HCT116 (cell line): ENCODE measurements at regions not wholly inside any gene's neighbourhood (a gene's known extent, or its start where the extent isn't known, plus 50 kb on each side); places are given as distances from the start of the nearest gene placed in this dataset.

Source experiments
- ATAC-seq: fragments of 200-7000 bp; cut with Tn5 transposase; 2 replicates; pipeline ENCODE4 v1.9.1; 2020; ENCODE audit warnings: mild to moderate bottlenecking, moderate library complexity
- BruUV-seq: library from RNA; stranded (reverse); fragments of 400-500 nt; replicated peaks from 2 replicates; lab custom pipeline; 2021; lab: Mats Ljungman, UMichigan
- CTCF ChIA-PET: fragments of 300-600 bp; sonication (Branson Sonifier 250); formaldehyde crosslinking; loops from one replicate; lab custom pipeline; 2021; ENCODE audit warnings: antibody characterized with exemption; lab: Charles Lee
- POLR2A ChIA-PET: fragments of 300-600, 350-600 bp; sonication (Branson Sonifier 250); formaldehyde crosslinking; loops from one replicate; lab custom pipeline; 2021; ENCODE audit warnings: antibody characterized with exemption; lab: Charles Lee
- RAD21 ChIA-PET, 2 experiments: fragments of 300-600 bp; sonication (Branson Sonifier 250); formaldehyde crosslinking; loops; one replicate each; lab custom pipeline; 2023; ENCODE audit warnings: low total read pairs in 2 of 2; ENCODE audit not compliant: uncharacterized antibody in 2 of 2, unreplicated experiment in 2 of 2, low non-redundant PET in 1 of 2; lab: Charles Lee
- DNase-seq: peaks from one replicate; pipeline ENCODE4 v3.0.0-alpha.2; 2010; ENCODE audit warnings: low read depth, low spot score
- H2AFZ ChIP-seq: fragments of 200-600 bp; shearing (Covaris generic), sonication (generic); 2 replicates; pipeline ENCODE4 v1.6.1; 2017; ENCODE audit warnings: low read depth, mixed run types, mixed read lengths, antibody characterized with exemption, low read length; ENCODE audit not compliant: poor library complexity, severe bottlenecking
- H3K27ac ChIP-seq: 2 replicates; pipeline ENCODE4 v1.5.1; 2012; ENCODE audit warnings: low read depth, low read length
- H3K27me3 ChIP-seq: fragments of 200-600 bp; sonication (generic); 2 replicates; pipeline ENCODE4 v1.6.1; 2016; ENCODE audit warnings: mixed run types, low read length, mixed read lengths; ENCODE audit not compliant: insufficient read depth
- H3K36me3 ChIP-seq, 2 experiments: fragments of 200-500 bp in 1 of 2; fragments of 200-600 bp in 1 of 2; sonication (Bioruptor generic) in 1 of 2; sonication (generic) in 1 of 2; 2 replicates each; pipeline versions ENCODE4 v1.5.1 to v1.6.1; 2014 to 2016; ENCODE audit warnings: low read length in 2 of 2, inconsistent platforms in 1 of 2, mixed read lengths in 1 of 2, mixed run types in 1 of 2; ENCODE audit not compliant: insufficient read depth in 2 of 2, control insufficient read depth in 1 of 2
- H3K4me1 ChIP-seq, 2 experiments: fragments of 200-600 bp in 1 of 2; sonication (generic) in 1 of 2; 2 replicates each; pipeline versions ENCODE4 v1.5.1 to v1.6.1; 2012 to 2017; ENCODE audit warnings: low read length in 2 of 2, inconsistent platforms in 1 of 2, mild to moderate bottlenecking in 1 of 2, mixed read lengths in 1 of 2, mixed run types in 1 of 2, moderate library complexity in 1 of 2; ENCODE audit not compliant: insufficient read depth in 2 of 2, control insufficient read depth in 1 of 2
- H3K4me2 ChIP-seq: fragments of 200-600 bp; sonication (generic); 2 replicates; pipeline ENCODE4 v1.6.1; 2017; ENCODE audit warnings: mixed run types, low read length, mixed read lengths
- H3K4me3 ChIP-seq, 2 experiments: fragments of 200-600 bp in 1 of 2; sonication (generic) in 1 of 2; replicated peaks in 1 of 2; 2 replicates each; pipeline ENCODE4 v1.5.1; 2011 to 2016; ENCODE audit warnings: low read length in 2 of 2, control low read depth in 1 of 2, low read depth in 1 of 2, mild to moderate bottlenecking in 1 of 2, mixed read lengths in 1 of 2, mixed run types in 1 of 2
- H3K79me2 ChIP-seq: fragments of 200-600 bp; sonication (generic); 2 replicates; pipeline ENCODE4 v1.6.1; 2017; ENCODE audit warnings: mild to moderate bottlenecking, mixed run types, low read length, moderate library complexity, mixed read lengths; ENCODE audit not compliant: insufficient read depth
- H3K9ac ChIP-seq: fragments of 200-600 bp; sonication (generic); 2 replicates; pipeline ENCODE4 v1.6.1; 2016; ENCODE audit warnings: low read length, mixed read lengths
- H3K9me2 ChIP-seq: fragments of 200-600 bp; sonication (generic), shearing (Covaris generic); 2 replicates; pipeline ENCODE4 v1.6.1; 2017; ENCODE audit warnings: mixed run types, mild to moderate bottlenecking, moderate library complexity; ENCODE audit not compliant: insufficient read depth
- H3K9me3 ChIP-seq, 2 experiments: fragments of 200-500 bp in 1 of 2; fragments of 200-600 bp in 1 of 2; sonication (Bioruptor generic) in 1 of 2; sonication (generic) in 1 of 2; 2 replicates each; pipeline ENCODE4 v1.6.1; 2014 to 2017; ENCODE audit warnings: low read length in 2 of 2, mixed read lengths in 2 of 2, inconsistent platforms in 1 of 2, low read depth in 1 of 2, mild to moderate bottlenecking in 1 of 2, mixed run types in 1 of 2, moderate library complexity in 1 of 2; ENCODE audit not compliant: control insufficient read depth in 1 of 2, insufficient read depth in 1 of 2
- H4K20me1 ChIP-seq: fragments of 200-600 bp; sonication (generic), shearing (Covaris generic); 2 replicates; pipeline ENCODE4 v1.6.1; 2017; ENCODE audit warnings: mixed run types, mild to moderate bottlenecking, moderate library complexity; ENCODE audit not compliant: insufficient read depth
- FOSL1 ChIP-seq: IDR thresholded peaks from 2 replicates; pipeline ENCODE4 v1.6.1; 2012; ENCODE audit warnings: low read depth
- JUND ChIP-seq: IDR thresholded peaks from 2 replicates; pipeline ENCODE4 v1.6.1; 2012
- POLR2A ChIP-seq: IDR thresholded peaks from 2 replicates; pipeline ENCODE4 v1.7.0; 2011; ENCODE audit warnings: borderline replicate concordance; ENCODE audit not compliant: insufficient read depth, insufficient read length; ENCODE audit errors: extremely low read depth
- RAD21 ChIP-seq: IDR thresholded peaks from 2 replicates; pipeline ENCODE4 v1.6.1; 2012; ENCODE audit warnings: low read depth, mild to moderate bottlenecking
- SIN3A ChIP-seq: IDR thresholded peaks from 2 replicates; pipeline ENCODE4 v1.6.1; 2012; ENCODE audit warnings: low read depth
- intact Hi-C: fragments of 100-400 bp; cut with micrococcal nuclease; formaldehyde crosslinking; loops from 2 replicates; pipeline ENCODE4 v1.10.0; 2022
- TF ChIP-seq, protein P1 (sequence below): IDR thresholded peaks from 2 replicates; pipeline ENCODE4 v1.6.1; 2012; ENCODE audit warnings: low read depth

DNA sequence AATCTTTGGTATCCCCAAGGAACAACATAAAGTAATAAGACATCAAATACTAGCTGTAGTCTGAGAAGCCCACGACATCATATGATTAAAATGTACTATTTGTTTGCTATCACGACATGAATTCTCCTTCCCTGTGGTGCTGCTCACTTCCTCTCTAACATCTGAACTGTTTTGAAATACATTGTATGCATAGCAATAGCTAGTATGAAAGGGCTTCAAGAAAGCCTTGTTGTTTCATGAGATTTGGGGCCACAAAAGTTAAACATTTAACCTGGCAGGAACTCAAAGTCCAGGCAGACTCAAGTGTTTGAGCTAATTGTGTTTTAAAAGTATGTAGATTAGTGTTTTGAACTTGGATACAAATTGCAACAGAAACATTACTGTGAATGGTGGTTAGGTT lies 237.4 kb upstream of the PTGER4 start (continued):
- TF ChIP-seq, protein P1, sequence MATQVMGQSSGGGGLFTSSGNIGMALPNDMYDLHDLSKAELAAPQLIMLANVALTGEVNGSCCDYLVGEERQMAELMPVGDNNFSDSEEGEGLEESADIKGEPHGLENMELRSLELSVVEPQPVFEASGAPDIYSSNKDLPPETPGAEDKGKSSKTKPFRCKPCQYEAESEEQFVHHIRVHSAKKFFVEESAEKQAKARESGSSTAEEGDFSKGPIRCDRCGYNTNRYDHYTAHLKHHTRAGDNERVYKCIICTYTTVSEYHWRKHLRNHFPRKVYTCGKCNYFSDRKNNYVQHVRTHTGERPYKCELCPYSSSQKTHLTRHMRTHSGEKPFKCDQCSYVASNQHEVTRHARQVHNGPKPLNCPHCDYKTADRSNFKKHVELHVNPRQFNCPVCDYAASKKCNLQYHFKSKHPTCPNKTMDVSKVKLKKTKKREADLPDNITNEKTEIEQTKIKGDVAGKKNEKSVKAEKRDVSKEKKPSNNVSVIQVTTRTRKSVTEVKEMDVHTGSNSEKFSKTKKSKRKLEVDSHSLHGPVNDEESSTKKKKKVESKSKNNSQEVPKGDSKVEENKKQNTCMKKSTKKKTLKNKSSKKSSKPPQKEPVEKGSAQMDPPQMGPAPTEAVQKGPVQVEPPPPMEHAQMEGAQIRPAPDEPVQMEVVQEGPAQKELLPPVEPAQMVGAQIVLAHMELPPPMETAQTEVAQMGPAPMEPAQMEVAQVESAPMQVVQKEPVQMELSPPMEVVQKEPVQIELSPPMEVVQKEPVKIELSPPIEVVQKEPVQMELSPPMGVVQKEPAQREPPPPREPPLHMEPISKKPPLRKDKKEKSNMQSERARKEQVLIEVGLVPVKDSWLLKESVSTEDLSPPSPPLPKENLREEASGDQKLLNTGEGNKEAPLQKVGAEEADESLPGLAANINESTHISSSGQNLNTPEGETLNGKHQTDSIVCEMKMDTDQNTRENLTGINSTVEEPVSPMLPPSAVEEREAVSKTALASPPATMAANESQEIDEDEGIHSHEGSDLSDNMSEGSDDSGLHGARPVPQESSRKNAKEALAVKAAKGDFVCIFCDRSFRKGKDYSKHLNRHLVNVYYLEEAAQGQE, result no peak
- TF ChIP-seq RAD21 (no peak), FOSL1 (no peak), POLR2A (no peak)

DNA sequence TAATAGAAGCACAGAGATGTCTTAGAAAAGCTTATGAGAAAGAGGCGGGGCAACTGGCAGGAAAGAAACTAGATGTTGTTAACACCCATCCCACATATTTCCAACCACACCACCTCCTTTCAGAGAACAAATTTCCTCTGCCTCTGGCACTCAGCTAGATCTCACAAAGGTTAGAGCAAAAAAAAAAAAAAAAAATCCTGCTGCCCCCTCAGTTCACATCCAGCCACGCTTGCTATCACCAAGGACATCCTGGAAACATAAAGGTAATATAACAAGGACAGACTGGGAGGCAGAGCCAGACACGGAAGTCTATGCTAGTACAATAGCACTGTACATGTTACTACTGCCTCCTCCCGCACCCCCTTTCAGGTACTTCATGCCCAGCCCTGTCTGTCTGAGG lies 238.0 kb upstream of the PTGER4 start:
- no peak for ATAC-seq
- DNase-seq, result no peak
- Histone ChIP-seq H4K20me1 (no peaks in the 10 kb centered on the region; the same call in 1 of the 2 replicates), H3K4me1 (no peaks in the 10 kb centered on the region), H3K79me2 (no peaks in the 10 kb centered on the region), H3K4me3 (no peak overlapping the region), H2AFZ (no peak overlapping the region), H3K27me3 (no peaks in the 10 kb centered on the region), H3K9ac (no peak overlapping the region), H3K27ac (no peak overlapping the region), H3K9me2 (no peaks in the 10 kb centered on the region), H3K9me3 (no peaks in the 10 kb centered on the region), H3K4me2 (no peak overlapping the region), H3K36me3 (no peaks in the 10 kb centered on the region)
- POLR2A ChIA-PET, result no interaction called here
- RAD21 ChIA-PET, result no interaction called here
- no peak for TF ChIP-seq JUND
- TF ChIP-seq SIN3A, result no peak
- no TSS peak for BruUV-seq
- CTCF ChIA-PET, result no interaction called here
- intact Hi-C loops, result no loop called here
